ENCODE measurements at regions not wholly inside any gene's neighbourhood (a gene's known extent, or its start where the extent isn't known, plus 50 kb on each side); places are given as distances from the start of the nearest gene placed in this dataset.

DNA sequence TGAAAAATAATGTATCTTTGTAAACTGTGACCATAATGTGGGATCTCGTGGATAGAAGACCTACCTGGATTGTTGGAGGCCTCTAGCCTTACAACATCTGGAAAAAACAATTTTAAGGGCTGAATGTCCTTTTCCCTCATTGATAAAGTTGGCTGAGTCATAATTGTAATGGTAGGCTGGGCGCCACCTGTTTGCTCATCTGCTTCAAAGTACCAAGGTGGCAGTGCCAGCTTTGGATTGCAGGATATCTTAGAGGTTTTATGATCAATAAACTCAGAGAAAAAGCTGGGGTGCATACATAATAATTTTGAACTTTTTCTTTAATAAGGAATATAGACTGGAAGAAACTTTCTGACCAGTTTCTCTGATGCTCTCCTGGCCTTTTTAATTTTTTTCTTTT is 653.4 kb downstream of the MMUT start:
- DNase-seq: no peak

- no peak for DNase-seq
Observed at GRCh38 chr6:48809245-48809644, 653.8 kb downstream of the MMUT start.

DNA sequence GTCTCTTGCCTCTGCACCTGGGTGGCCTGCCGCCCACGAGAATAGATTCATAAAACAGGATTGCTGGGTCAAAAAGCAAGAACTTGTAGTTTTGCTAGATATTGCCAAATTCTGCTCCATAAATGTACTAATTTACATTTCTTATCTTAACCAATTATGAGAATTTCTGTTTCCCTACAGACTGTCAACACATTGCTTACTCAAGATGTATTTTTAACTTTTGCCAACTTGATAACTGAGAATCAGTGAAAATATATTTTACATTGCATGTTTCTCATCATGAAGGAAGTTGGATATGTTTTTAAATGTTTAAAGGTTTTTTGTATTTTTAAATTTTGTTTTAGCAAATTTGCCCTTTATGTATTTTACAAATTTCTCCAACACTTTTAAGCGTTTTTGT is 664.8 kb downstream of the MMUT start:
- DNase-seq: no peak

DNA sequence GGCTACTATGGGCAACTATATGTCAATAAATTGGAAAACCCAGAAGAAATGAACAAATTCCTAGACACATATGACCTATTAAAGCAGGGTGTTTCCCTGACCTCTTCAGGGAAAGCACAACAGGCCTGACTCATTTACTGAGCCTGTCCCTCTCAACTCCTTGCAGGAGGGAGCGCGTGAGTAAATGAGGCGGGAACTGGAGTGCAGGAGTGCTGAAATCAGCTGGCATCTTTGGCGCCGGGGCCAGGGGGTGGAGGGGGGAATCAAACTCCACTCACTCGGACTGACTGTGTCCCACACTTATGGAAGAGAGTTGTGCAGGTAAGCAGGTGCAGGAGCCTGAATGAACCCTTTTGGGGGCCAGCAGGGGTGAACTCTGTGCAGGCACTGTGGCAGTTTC is 671.2 kb upstream of the PTCHD4 start:
- DNase-seq: no peak

DNA sequence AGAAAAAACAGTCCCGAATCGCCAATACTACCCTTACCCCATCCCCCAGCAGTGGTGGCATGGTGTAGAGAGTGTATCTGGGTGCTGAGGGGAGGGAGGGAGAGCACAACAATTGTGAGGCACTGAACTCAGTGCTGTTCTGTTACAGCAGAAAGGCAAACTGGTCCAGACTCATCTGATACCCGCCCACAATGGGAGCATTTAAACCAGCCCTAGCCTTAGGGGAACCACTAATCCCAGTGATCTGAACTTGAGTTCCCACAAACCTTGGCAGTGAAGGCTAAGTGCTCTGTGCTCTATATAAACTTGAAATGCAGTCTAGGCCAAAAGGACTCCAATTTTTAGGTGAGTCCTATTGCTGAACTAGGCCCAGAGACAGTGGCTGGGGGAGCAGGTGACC is 666.4 kb upstream of the PTCHD4 start:
- no peak for DNase-seq

- DNase-seq: no peak
Observed at GRCh38 chr6:48775157-48775556, 664.2 kb upstream of the PTCHD4 start.

DNA sequence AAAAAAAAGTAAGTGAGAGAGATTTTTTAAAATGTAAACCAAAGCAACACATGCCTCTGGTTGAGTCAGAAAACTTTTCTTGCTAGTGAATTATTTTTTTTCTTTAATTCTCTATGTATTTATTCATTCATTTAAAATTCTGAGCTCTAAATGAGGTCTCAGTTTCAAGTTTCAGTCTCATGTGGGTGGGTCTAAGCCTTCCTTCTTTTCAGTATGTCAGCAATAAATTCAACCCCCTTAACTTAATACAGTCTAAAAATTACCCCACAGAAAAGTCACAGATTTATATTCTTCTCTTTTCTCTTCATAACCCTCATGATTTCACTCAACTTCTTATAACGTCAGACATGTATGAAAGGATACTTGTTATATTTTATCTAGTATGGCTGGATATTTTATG is 663.3 kb upstream of the PTCHD4 start:
- DNase-seq: no peak

GRCh38 chr6:48766349-48766748 is 655.4 kb upstream of the PTCHD4 start:
- DNase-seq: no peak

GRCh38 chr6:48765352-48765961 is 654.5 kb upstream of the PTCHD4 start:
- peak; percentile 7 to 17 for DNase-seq

DNA sequence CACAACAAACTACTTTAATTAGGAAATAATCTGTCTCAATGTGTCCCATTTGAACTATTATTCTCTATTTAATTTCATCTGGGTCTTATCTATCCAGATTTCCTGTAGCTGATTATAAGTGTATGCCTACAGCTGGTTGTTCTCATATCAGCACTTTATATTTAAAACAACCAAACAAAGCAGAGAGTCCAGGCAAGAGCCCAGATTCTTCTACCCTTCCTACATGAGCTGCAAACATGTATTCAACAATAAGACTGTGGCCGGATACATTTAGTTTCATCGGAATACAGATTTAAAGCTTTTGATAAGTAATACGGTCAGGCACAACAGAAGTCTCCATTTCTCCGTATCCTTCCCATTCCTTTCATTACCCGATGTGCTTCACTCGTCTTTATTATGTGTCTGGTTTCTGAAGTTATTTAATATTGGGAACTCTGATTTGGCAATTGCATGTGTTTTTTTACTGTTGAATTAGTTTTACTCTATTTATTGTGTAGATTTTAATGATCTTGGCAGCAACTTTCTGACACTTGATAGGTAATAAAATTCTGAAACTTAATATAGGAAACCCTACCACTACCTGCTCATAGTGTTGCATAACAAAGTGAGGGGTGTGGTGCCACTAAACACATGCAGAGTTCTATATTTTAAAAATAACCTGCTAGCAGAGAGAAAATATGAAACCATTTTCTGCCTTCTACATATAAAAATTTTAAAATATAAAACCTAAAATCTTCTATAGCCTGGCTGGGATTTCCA is 653.5 kb upstream of the PTCHD4 start:
- no peak for DNase-seq

GRCh38 chr6:48757661-48758060 is 646.7 kb upstream of the PTCHD4 start:
- no peak for DNase-seq

DNA sequence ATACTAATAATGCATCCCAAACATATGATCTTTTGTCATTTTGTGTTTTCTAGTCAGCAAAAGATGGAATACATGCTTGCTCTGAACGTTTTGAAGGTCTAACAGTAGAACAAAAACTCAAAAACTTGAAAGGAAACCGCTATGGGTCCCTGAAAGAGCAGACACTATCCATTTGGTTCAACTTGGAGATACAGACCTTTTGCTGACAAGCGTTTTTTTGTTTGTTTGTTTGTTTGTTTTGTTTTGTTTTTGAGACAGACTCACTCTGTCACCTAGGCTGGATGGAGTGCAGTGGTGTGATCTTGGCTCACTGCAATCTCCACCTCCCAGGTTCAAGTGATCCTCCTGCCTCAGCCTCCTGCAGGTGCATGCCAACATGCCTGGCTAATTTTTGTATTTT is 644.3 kb upstream of the PTCHD4 start:
- DNase-seq: no peak

- no peak for DNase-seq
Observed at GRCh38 chr6:48754641-48755040, 643.6 kb upstream of the PTCHD4 start.

DNA sequence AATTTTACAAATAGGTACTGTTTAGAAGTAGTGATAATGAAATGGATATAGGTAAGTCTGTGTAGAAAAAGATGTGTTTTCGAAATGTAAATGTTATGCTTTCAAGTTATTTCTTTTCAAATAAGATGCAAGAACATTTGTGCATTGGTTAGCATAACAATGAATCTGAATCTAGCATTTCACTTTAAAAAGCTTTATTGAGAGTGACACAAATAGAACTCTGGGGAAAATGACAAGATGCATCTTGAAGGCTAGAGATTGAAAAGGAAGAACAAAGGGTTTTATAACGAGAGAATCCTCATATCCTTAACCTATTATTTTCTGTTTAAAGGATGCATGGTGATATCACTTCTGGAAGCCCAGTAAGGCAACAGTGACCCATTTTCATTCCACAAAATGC is 639.9 kb upstream of the PTCHD4 start:
- no peak for DNase-seq

DNA sequence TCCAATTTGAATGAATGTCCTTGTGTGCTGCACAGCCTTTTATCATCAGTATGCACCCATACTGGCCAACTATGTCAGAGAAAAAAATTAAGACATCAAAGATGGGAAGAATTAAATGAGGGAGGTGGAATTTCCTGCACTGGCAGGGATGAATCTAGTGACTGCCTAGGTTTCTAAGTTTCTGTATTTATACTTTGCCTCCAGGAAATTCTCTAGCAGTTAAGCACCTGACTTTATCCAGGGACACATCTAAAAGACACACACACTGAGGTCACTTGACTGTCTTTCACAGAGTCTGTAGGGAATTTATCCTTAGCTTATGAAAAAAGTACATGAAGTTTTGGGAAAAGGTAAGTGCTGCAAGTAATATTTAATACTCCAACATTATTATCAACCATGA is 636.5 kb upstream of the PTCHD4 start:
- no peak for DNase-seq

GRCh38 chr6:48747040-48747439 is 636.0 kb upstream of the PTCHD4 start:
- DNase-seq: no peak

DNA sequence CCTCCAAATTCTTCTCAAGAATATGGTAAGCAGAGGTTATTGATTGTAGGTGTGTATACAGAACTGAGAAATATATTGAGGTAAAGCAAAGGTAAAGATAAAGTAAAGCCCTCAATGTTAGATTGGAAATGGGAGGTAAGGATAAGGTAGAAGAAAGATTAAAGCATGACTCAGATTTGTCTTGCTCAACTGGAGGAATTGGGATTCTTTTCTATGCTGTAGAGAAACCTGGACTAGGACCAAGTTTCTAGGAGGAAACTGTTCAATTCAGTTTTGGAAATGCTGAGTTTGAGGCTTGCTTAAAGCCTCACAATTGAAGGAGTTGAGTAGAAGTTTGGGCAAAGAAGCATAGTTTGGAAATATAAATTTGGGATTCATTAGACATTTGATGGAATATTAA is 634.0 kb upstream of the PTCHD4 start:
- no peak for DNase-seq

DNA sequence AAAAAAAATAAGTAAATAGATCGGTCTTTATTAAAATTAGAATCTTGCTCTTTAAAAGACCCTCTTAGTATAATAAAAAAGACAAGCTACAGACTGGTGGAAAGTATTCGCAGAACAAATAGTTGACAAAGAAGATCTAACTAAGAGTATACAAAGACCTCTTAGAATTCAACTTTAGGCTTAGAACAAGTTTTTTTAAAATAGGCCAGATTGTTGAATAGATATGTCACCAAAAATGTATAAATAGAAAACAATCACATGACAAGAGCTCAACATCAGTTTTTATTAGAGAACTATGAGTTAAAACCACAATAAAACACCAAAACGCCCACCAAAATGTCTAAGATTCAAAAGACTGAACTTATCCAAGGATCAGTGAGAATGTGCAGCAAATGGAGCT is 632.7 kb upstream of the PTCHD4 start:
- DNase-seq: no peak

GRCh38 chr6:48736501-48737206 is 625.7 kb upstream of the PTCHD4 start:
- no peak for DNase-seq

DNA sequence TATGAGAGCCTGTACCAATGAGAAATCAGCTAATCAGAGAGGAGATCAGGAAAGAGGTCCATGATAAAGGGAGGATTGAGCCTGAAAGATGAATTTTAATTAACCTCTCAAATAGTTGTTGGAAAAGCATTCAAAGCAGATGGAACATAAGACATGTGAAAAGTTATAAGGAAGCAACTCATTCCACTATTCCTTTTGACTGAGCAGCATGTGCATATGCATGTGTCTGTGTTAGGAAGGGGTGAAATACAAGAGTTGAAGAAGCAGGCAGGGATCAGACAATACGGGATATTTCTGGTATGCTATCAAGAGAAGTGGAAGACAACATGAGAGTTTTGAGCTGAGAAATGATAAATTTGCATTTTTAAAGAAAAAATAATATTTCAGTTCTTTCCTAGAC is 624.8 kb upstream of the PTCHD4 start:
- no peak for DNase-seq

DNA sequence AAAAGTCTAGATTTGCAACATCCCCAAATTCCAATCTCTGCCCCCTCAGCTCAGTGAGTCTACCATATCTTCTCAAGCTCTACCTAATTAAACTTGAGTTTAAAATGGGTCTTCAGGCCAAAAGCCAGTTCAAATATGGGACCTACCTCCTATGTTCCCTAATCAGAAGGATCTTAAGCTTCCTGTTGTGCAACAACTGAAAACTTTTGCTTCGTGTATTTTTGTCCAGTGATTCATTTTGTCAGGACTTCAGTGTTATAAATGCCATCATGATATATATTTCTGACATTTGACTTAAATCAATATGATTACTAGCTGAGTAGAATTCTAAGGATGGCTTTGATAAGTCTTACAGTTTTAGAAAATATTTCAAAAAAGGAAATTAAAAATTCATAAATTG is 622.6 kb upstream of the PTCHD4 start:
- no peak for DNase-seq

DNA sequence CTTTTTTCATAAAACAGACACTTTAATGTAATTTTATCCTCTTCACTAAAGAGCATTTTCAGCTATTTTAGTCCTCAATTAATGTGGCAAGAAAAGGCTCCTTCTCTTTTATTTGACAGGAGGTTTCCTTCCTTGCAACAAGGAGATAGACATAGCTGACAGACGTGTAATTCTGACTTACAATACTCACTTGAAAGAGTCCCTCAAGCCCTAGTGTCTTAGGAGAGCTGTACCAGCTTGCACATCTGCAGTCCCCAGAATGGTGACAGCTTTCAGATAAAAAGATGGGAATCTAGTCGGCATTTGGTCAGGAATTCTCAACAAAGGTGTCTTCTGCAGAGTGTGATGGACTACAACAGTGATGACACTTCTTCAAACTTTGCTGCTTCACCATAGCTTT is 603.7 kb upstream of the PTCHD4 start:
- DNase-seq: no peak

- DNase-seq: peak; percentile 13
Observed at GRCh38 chr6:48714250-48714649, 603.3 kb upstream of the PTCHD4 start.

DNA sequence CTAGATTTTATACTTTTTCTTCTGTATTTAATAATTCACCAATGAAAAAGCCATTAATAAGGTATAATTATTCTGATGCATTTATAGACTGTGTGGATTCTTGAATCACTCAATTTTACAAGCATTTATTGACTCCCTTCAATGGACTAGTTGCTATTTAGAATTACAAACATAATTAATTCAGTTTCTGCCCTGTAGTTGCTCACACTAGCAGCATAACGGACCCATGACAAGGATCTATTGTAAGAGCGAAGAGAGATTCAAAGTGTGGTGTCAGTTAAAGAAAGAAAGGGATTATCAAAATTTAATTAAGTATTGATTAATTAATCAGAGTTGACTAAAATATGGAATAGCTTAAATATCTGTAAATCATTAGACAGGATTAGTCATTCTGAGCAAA is 602.6 kb upstream of the PTCHD4 start:
- no peak for DNase-seq
